GM23248 (cell line): ENCODE measurements at regions not wholly inside any gene's neighbourhood (a gene's known extent, or its start where the extent isn't known, plus 50 kb on each side); places are given as distances from the start of the nearest gene placed in this dataset.

ENCODE experiments used
- DNase-seq: peaks from one replicate; pipeline ENCODE4 v3.0.0-alpha.2; 2015
- H2AFZ ChIP-seq: fragments of 200-600 bp; sonication (generic); 2 replicates; pipeline ENCODE4 v1.6.1; 2016; ENCODE audit warnings: antibody characterized with exemption
- H3F3A ChIP-seq: fragments of 200-600 bp; sonication (generic); 2 replicates; pipeline ENCODE4 v1.6.1; 2016; ENCODE audit warnings: mild to moderate bottlenecking, antibody characterized with exemption, mixed run types; ENCODE audit not compliant: insufficient read depth
- H3K27ac ChIP-seq: fragments of 200-600 bp; sonication (generic); 2 replicates; pipeline ENCODE4 v1.5.1; 2016; ENCODE audit warnings: mild to moderate bottlenecking
- H3K27me3 ChIP-seq: fragments of 200-600 bp; sonication (generic); replicated peaks from 2 replicates; pipeline ENCODE4 v1.6.1; 2016; ENCODE audit warnings: mild to moderate bottlenecking; ENCODE audit not compliant: insufficient read depth
- H3K36me3 ChIP-seq: fragments of 200-600 bp; sonication (generic); 2 replicates; pipeline ENCODE4 v1.6.1; 2016; ENCODE audit warnings: low read depth, mild to moderate bottlenecking
- H3K4me1 ChIP-seq: fragments of 200-600 bp; sonication (generic); 2 replicates; pipeline ENCODE4 v1.6.1; 2016; ENCODE audit warnings: mild to moderate bottlenecking; ENCODE audit not compliant: insufficient read depth
- H3K4me2 ChIP-seq: fragments of 200-600 bp; sonication (generic); one replicate; pipeline ENCODE4 v1.6.1; 2016; ENCODE audit warnings: mild to moderate bottlenecking; ENCODE audit not compliant: unreplicated experiment
- H3K4me3 ChIP-seq: fragments of 200-600 bp; sonication (generic); 2 replicates; pipeline ENCODE4 v1.5.1; 2016; ENCODE audit warnings: mild to moderate bottlenecking
- H3K79me2 ChIP-seq: fragments of 200-600 bp; sonication (generic); 2 replicates; pipeline ENCODE4 v1.6.1; 2016; ENCODE audit warnings: mild to moderate bottlenecking; ENCODE audit not compliant: insufficient read depth
- H3K9ac ChIP-seq: fragments of 200-600 bp; sonication (generic); 2 replicates; pipeline ENCODE4 v1.6.1; 2016; ENCODE audit warnings: mild to moderate bottlenecking
- H3K9me2 ChIP-seq: fragments of 200-600 bp; sonication (generic); 2 replicates; pipeline ENCODE4 v1.6.1; 2016; ENCODE audit warnings: mixed run types, mild to moderate bottlenecking, moderate library complexity; ENCODE audit not compliant: insufficient read depth
- H3K9me3 ChIP-seq: fragments of 200-600 bp; sonication (generic); one replicate; pipeline ENCODE4 v1.6.1; 2017; ENCODE audit warnings: low read depth
- H4K20me1 ChIP-seq: fragments of 200-600 bp; sonication (generic); 2 replicates; pipeline ENCODE4 v1.6.0; 2016; ENCODE audit not compliant: insufficient read depth
- EZH2 ChIP-seq: fragments of 200-600 bp; sonication (generic); IDR thresholded peaks from 2 replicates; pipeline ENCODE4 v1.6.1; 2018; ENCODE audit warnings: antibody characterized with exemption, mild to moderate bottlenecking; ENCODE audit not compliant: insufficient read depth, poor library complexity, severe bottlenecking
- EZH2phosphoT487 ChIP-seq: fragments of 200-600 bp; sonication (generic); IDR thresholded peaks from 2 replicates; pipeline ENCODE4 v1.6.1; 2018; ENCODE audit warnings: antibody characterized with exemption, moderate library complexity, mild to moderate bottlenecking, low read depth; ENCODE audit not compliant: insufficient read depth
- WGBS, 2 experiments: methylation state at CpG; one replicate each; pipeline ENCODE4 v1.1.6; 2015 to 2017; ENCODE audit warnings: low lambda C conversion rate in 2 of 2, low coverage in 1 of 2; ENCODE audit errors: missing lambda C conversion rate in 2 of 2; 5-methylcytosine and 5-hydroxymethylcytosine counted together
- in situ Hi-C: fragments of 300-500 bp; cut with MboI; formaldehyde crosslinking; loops from 2 replicates; pipeline ENCODE4 v1.15.0; 2020

DNA sequence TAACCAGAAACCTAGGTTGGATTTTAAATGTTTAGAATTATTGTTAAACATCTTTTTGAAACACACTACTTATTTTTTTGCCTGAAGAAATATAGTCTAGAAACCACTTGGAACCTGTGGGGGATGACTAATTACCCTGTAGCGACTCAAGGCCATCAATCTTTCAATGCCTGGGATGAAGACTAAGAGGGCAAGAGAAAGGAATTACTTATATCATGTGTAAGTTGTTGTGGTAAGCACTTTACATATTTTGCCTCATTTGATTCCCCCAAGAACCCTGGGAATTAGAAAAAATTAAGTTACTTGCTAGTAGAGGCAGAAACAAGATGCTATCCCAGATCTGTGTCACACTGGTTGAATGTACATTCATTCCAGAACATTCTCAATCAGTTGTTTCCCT is 170.9 kb upstream of the GRIA3 start:
- Histone ChIP-seq H3K79me2 (no peaks in the 10 kb centered on the region), H3K9me2 (no peaks in the 10 kb centered on the region), H3K4me2 (no peak overlapping the region), H2AFZ (no peak overlapping the region), H3K9ac (no peak overlapping the region), H3K27me3 (no peaks in the 10 kb centered on the region), H4K20me1 (no peaks in the 10 kb centered on the region), H3K4me3 (no peak overlapping the region), H3K4me1 (no peaks in the 10 kb centered on the region), H3F3A (no peaks in the 10 kb centered on the region), H3K36me3 (no peaks in the 10 kb centered on the region), H3K27ac (no peak overlapping the region), H3K9me3 (no peaks in the 10 kb centered on the region)
- TF ChIP-seq EZH2phosphoT487 (no peak), EZH2 (no peak)
- 0 to 5% methylated on average over 1 of the region's 1 CpG for WGBS, 2 experiments
- peak; percentile 10 for DNase-seq
- in situ Hi-C loops, result no loop called here

- peak; percentile 7 for DNase-seq
- no peaks in the 10 kb centered on the region for H3K4me1 ChIP-seq
- H2AFZ ChIP-seq, result no peak overlapping the region
- H3K27ac ChIP-seq, result no peak overlapping the region
- H3K9me3 ChIP-seq, result no peaks in the 10 kb centered on the region
- no peak overlapping the region for H3K4me3 ChIP-seq
- H3K27me3 ChIP-seq, result no peaks in the 10 kb centered on the region
- H4K20me1 ChIP-seq, result no peaks in the 10 kb centered on the region
- no peaks in the 10 kb centered on the region for H3F3A ChIP-seq
- no peaks in the 10 kb centered on the region for H3K79me2 ChIP-seq
- TF ChIP-seq EZH2 (no peak), EZH2phosphoT487 (no peak)
- no peak overlapping the region for H3K4me2 ChIP-seq
- H3K9me2 ChIP-seq, result no peaks in the 10 kb centered on the region
- WGBS, 2 experiments, result 22 to 42% methylated on average over 2 to 3 of the region's 3 CpGs
- no peaks in the 10 kb centered on the region for H3K36me3 ChIP-seq
- in situ Hi-C loops, result no loop called here
- no peak overlapping the region for H3K9ac ChIP-seq
Measured at GRCh38 chrX:123036401-123036800, 147.7 kb upstream of the GRIA3 start.

- in situ Hi-C loops, result no loop called here
- no peak for TF ChIP-seq EZH2phosphoT487
- no peak for TF ChIP-seq EZH2
- H3F3A ChIP-seq, result no peaks in the 10 kb centered on the region
Measured at GRCh38 chrX:123049071-123049625, 134.9 kb upstream of the GRIA3 start.

GRCh38 chrX:123060986-123061385 is 123.1 kb upstream of the GRIA3 start:
- DNase-seq, result no peak
- Histone ChIP-seq H2AFZ (no peak overlapping the region), H3K36me3 (no peaks in the 10 kb centered on the region), H3K9me3 (no peaks in the 10 kb centered on the region), H3K9ac (no peak overlapping the region), H3K9me2 (no peaks in the 10 kb centered on the region), H4K20me1 (no peaks in the 10 kb centered on the region), H3K27me3 (no peaks in the 10 kb centered on the region), H3K4me1 (no peaks in the 10 kb centered on the region), H3K4me2 (no peak overlapping the region), H3K4me3 (no peak overlapping the region), H3K27ac (no peak overlapping the region), H3K79me2 (no peaks in the 10 kb centered on the region), H3F3A (no peaks in the 10 kb centered on the region)
- TF ChIP-seq EZH2 (no peak), EZH2phosphoT487 (no peak)
- in situ Hi-C loops, result no loop called here

More at GRCh38 chrX:123049071-123049625, 134.9 kb upstream of the GRIA3 start:
- no peak overlapping the region for H2AFZ ChIP-seq
- no peak overlapping the region for H3K27ac ChIP-seq
- DNase-seq, result no peak
- H3K9ac ChIP-seq, result no peak overlapping the region
- no peaks in the 10 kb centered on the region for H3K36me3 ChIP-seq
- WGBS, 2 experiments, result 47 to 53% methylated on average over 3 of the region's 3 CpGs
- no peaks in the 10 kb centered on the region for H3K4me1 ChIP-seq
- no peak overlapping the region for H3K4me3 ChIP-seq
- no peaks in the 10 kb centered on the region for H3K79me2 ChIP-seq
- H3K27me3 ChIP-seq, result no peaks in the 10 kb centered on the region
- H3K9me2 ChIP-seq, result no peaks in the 10 kb centered on the region
- no peaks in the 10 kb centered on the region for H4K20me1 ChIP-seq
- no peaks in the 10 kb centered on the region for H3K9me3 ChIP-seq
- no peak overlapping the region for H3K4me2 ChIP-seq

- H3K9me3 ChIP-seq, result no peaks in the 10 kb centered on the region
- H3K4me3 ChIP-seq, result no peak overlapping the region
- no peak overlapping the region for H2AFZ ChIP-seq
- no peaks in the 10 kb centered on the region for H3K36me3 ChIP-seq
- no peak for TF ChIP-seq EZH2phosphoT487
- TF ChIP-seq EZH2, result no peak
- H3F3A ChIP-seq, result no peaks in the 10 kb centered on the region
- no peaks in the 10 kb centered on the region for H3K27me3 ChIP-seq
- H3K79me2 ChIP-seq, result no peaks in the 10 kb centered on the region
- H3K9ac ChIP-seq, result no peak overlapping the region
- H4K20me1 ChIP-seq, result no peaks in the 10 kb centered on the region
- no peaks in the 10 kb centered on the region for H3K9me2 ChIP-seq
- no peak overlapping the region for H3K4me2 ChIP-seq
- H3K4me1 ChIP-seq, result no peaks in the 10 kb centered on the region
- DNase-seq, result no peak
- in situ Hi-C loops, result no loop called here
- no peak overlapping the region for H3K27ac ChIP-seq
Measured at GRCh38 chrX:123064053-123064452, 120.0 kb upstream of the GRIA3 start.
